C4-2B (cell line): ENCODE measurements at regions not wholly inside any gene's neighbourhood (a gene's known extent, or its start where the extent isn't known, plus 50 kb on each side); places are given as distances from the start of the nearest gene placed in this dataset.
"Not testable (repeated sequence)": the region's sequence is repeated elsewhere in the genome, so short reads cannot be mapped to it uniquely, and the experiment has no call there.

ENCODE experiments used
- H3K27ac ChIP-seq: fragments of 450-650 bp; 2 replicates; pipeline ENCODE4 v1.5.1; 2017
- ZFX ChIP-seq: fragments of 450-650 bp; IDR thresholded peaks from 2 replicates; pipeline ENCODE4 v1.6.1; 2017
- TF ChIP-seq, protein P1 (sequence below): fragments of 450-650 bp; conservative IDR thresholded peaks from 2 replicates; pipeline ENCODE4 v1.5.1; 2017; ENCODE audit warnings: mild to moderate bottlenecking

DNA sequence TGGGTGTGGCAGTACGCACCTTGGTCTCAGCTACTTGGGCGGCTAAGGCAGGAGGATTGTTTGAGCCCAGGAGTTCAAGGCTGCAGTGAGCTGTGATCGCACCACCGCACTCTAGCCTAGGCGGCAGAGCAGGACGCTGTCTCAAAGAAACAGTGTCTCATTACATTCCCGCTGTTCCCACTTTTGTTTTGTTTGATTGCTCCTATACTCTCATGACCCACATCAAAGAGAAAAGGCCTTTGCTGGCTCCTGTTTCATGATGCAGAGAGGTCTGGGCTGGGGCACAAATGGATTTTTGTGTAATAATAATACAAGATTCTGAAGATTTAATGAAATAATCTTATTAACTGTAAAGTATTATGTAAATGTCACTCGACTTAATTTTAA, 85.7 kb downstream of the LACC1 start:
- TF ChIP-seq, protein P1, sequence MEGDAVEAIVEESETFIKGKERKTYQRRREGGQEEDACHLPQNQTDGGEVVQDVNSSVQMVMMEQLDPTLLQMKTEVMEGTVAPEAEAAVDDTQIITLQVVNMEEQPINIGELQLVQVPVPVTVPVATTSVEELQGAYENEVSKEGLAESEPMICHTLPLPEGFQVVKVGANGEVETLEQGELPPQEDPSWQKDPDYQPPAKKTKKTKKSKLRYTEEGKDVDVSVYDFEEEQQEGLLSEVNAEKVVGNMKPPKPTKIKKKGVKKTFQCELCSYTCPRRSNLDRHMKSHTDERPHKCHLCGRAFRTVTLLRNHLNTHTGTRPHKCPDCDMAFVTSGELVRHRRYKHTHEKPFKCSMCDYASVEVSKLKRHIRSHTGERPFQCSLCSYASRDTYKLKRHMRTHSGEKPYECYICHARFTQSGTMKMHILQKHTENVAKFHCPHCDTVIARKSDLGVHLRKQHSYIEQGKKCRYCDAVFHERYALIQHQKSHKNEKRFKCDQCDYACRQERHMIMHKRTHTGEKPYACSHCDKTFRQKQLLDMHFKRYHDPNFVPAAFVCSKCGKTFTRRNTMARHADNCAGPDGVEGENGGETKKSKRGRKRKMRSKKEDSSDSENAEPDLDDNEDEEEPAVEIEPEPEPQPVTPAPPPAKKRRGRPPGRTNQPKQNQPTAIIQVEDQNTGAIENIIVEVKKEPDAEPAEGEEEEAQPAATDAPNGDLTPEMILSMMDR: no peak
- TF ChIP-seq ZFX: no peak
- H3K27ac ChIP-seq: no peak overlapping the region

DNA sequence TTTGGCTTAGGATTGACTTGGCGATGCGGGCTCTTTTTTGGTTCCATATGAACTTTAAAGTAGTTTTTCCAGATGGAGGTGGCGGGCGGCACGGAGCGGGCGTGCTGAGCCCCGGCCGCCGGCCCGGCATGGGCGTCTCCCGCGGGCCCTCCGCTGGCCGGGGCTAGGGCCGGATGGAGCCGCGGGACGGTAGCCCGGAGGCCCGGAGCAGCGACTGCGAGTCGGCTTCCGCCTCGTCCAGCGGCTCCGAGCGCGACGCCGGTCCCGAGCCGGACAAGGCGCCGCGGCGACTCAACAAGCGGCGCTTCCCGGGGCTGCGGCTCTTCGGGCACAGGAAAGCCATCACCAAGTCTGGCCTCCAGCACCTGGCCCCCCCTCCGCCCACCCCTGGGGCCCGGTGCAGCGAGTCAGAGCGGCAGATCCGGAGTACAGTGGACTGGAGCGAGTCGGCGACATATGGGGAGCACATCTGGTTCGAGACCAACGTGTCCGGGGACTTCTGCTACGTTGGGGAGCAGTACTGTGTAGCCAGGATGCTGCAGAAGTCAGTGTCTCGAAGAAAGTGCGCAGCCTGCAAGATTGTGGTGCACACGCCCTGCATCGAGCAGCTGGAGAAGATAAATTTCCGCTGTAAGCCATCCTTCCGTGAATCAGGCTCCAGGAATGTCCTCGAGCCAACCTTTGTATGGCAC, 88.7 kb downstream of the LACC1 start:
- H3K27ac ChIP-seq: not testable (repeated sequence)

DNA sequence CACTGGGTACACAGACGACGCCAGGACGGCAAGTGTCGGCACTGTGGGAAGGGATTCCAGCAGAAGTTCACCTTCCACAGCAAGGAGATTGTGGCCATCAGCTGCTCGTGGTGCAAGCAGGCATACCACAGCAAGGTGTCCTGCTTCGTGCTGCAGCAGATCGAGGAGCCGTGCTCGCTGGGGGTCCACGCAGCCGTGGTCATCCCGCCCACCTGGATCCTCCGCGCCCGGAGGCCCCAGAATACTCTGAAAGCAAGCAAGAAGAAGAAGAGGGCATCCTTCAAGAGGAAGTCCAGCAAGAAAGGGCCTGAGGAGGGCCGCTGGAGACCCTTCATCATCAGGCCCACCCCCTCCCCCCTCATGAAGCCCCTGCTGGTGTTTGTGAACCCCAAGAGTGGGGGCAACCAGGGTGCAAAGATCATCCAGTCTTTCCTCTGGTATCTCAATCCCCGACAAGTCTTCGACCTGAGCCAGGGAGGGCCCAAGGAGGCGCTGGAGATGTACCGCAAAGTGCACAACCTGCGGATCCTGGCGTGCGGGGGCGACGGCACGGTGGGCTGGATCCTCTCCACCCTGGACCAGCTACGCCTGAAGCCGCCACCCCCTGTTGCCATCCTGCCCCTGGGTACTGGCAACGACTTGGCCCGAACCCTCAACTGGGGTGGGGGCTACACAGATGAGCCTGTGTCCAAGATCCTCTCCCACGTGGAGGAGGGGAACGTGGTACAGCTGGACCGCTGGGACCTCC, 89.4 kb downstream of the LACC1 start:
- not testable (repeated sequence) for H3K27ac ChIP-seq

DNA sequence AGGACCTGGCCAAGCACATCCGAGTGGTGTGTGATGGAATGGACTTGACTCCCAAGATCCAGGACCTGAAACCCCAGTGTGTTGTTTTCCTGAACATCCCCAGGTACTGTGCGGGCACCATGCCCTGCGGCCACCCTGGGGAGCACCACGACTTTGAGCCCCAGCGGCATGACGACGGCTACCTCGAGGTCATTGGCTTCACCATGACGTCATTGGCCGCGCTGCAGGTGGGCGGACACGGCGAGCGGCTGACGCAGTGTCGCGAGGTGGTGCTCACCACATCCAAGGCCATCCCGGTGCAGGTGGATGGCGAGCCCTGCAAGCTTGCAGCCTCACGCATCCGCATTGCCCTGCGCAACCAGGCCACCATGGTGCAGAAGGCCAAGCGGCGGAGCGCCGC, 90.2 kb downstream of the LACC1 start:
- not testable (repeated sequence) for H3K27ac ChIP-seq

DNA sequence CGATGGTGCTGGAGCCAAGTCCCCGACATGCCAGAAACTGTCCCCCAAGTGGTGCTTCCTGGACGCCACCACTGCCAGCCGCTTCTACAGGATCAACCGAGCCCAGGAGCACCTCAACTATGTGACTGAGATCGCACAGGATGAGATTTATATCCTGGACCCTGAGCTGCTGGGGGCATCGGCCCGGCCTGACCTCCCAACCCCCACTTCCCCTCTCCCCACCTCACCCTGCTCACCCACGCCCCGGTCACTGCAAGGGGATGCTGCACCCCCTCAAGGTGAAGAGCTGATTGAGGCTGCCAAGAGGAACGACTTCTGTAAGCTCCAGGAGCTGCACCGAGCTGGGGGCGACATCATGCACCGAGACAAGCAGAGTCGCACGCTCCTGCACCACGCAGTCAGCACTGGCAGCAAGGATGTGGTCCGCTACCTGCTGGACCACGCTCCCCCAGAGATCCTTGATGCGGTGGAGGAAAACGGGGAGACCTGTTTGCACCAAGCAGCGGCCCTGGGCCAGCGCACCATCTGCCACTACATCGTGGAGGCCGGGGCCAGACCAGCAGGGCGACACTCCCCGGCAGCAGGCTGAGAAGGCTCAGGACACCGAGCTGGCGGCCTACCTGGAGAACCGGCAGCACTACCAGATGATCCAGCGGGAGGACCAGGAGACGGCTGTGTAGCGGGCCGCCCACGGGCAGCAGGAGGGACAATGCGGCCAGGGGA, 91.0 kb downstream of the LACC1 start:
- not testable (repeated sequence) for H3K27ac ChIP-seq

DNA sequence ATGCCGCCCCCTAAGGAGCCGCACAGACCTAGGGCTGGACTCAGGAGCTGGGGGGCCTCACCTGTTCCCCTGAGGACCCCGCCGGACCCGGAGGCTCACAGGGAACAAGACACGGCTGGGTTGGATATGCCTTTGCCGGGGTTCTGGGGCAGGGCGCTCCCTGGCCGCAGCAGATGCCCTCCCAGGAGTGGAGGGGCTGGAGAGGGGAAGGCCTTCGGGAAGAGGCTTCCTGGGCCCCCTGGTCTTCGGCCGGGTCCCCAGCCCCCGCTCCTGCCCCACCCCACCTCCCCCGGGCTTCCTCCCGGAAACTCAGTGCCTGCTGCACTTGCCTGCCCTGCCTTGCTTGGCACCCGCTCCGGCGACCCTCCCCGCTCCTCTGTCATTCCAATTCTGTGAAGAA, 91.6 kb downstream of the LACC1 start:
- H3K27ac ChIP-seq: not testable (repeated sequence)

DNA sequence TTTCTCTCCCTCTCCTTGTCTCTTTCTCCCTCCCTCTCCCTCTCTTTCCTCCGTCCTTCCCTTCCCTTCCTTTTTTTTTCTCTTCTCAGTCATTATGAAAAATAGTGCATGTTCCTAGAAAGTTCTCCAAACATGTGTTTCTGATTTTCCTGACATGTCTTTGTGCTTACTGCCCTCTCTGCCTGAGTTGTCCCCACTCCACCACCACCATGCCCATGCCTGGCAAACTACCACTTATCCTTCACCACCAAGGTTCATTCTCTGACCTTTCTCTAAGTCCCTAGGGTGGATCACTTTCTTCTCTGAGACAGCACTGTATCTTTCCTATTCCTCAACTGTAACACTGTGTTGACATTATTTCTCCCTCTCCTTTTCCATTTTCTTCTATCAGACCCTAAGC, 98.2 kb downstream of the LACC1 start:
- no peak overlapping the region for H3K27ac ChIP-seq
- no peak for TF ChIP-seq ZFX
- TF ChIP-seq, protein P1: no peak

DNA sequence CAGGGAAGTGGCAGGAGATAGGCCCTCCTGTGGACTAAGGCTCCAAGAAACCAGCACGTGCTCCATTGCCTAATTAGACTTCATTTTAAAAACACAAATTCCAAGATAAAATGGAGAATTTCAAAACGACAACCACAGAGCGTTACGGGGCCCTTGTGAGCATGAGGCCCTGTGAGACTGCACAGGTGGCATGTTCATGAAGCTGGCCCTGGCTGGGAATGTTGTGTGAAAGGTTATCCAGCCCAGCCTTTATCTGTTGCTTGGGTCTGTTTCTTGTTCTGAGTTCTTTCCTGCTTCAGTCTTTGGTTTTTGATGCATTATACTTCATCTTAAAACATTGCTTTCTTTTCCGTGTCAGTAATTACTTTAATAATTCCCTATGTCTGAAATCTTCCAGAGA, 99.0 kb downstream of the LACC1 start:
- no peak overlapping the region for H3K27ac ChIP-seq
- TF ChIP-seq ZFX: no peak
- TF ChIP-seq, protein P1: no peak

DNA sequence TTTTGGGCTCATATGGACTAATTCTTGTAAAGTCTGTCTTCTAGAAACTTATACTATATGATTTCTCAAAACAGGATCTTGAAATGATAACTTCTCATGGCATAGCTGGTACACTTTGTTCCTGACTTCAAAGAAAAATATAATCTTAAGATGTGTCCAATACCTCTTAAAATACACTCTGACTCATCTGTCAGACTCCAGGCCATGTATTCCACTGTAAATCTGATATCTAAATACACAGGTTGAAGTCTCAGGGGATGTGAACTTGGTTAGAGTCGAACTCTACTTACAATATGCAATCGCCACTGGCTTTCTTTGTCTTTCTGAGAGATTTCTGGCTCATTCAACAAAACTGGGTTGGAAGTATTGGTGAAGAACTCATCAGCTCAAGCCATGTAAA, 99.8 kb downstream of the LACC1 start:
- TF ChIP-seq ZFX: no peak
- TF ChIP-seq, protein P1: no peak
- no peak overlapping the region for H3K27ac ChIP-seq

DNA sequence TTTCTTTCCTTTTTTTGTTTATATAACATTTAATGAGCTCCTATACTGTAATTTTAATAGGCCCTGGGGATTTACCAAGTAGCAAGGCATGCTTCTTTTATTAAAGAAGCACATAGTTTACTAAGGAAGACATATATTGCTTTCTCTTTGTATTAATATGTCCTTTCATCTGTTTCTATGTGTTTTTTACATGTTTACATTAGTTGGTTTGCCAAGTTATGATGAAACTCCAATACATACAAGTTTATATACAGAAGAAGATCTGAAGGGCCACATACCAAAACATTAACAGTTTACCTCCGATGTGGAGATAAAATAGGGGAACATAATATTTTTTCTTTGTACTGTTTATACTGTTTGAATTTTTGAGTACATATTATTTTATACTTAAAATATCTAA, 100.9 kb downstream of the LACC1 start:
- no peak for TF ChIP-seq ZFX
- TF ChIP-seq, protein P1: no peak
- no peak overlapping the region for H3K27ac ChIP-seq
